ENCODE measurements at regions not wholly inside any gene's neighbourhood (a gene's known extent, or its start where the extent isn't known, plus 50 kb on each side); places are given as distances from the start of the nearest gene placed in this dataset.
"Not testable (repeated sequence)": the region's sequence is repeated elsewhere in the genome, so short reads cannot be mapped to it uniquely, and the experiment has no call there.

DNA sequence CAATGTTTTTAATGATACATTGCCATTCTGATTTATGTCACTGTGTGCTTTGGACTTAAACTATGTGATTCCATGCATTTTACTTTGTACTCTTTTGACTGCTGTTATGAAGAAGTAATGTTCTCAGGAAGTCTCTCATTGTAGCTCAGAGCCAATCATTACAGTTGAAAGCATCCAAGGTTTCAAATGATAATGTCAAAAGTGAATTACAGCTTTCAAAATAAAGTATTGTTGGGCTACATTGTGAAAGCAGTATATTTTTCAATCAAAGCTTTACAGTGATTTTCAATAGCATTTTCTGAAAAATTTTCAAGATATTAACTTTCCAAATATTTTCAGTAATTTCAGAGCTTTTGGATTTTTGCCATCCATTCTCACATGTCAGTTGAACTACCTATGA is 243.6 kb downstream of the ZIC4 start:
- TF ChIP-seq, protein P1, sequence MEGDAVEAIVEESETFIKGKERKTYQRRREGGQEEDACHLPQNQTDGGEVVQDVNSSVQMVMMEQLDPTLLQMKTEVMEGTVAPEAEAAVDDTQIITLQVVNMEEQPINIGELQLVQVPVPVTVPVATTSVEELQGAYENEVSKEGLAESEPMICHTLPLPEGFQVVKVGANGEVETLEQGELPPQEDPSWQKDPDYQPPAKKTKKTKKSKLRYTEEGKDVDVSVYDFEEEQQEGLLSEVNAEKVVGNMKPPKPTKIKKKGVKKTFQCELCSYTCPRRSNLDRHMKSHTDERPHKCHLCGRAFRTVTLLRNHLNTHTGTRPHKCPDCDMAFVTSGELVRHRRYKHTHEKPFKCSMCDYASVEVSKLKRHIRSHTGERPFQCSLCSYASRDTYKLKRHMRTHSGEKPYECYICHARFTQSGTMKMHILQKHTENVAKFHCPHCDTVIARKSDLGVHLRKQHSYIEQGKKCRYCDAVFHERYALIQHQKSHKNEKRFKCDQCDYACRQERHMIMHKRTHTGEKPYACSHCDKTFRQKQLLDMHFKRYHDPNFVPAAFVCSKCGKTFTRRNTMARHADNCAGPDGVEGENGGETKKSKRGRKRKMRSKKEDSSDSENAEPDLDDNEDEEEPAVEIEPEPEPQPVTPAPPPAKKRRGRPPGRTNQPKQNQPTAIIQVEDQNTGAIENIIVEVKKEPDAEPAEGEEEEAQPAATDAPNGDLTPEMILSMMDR (IDR thresholded peaks at IDR 0.05; ENCODE audit: insufficient read depth, low read depth, low read length, missing control alignments): no peak
- H3K4me3 ChIP-seq (ENCODE audit: low read depth, low read length): no peak overlapping the region
- no peak for DNase-seq (ENCODE audit: low read depth)

DNA sequence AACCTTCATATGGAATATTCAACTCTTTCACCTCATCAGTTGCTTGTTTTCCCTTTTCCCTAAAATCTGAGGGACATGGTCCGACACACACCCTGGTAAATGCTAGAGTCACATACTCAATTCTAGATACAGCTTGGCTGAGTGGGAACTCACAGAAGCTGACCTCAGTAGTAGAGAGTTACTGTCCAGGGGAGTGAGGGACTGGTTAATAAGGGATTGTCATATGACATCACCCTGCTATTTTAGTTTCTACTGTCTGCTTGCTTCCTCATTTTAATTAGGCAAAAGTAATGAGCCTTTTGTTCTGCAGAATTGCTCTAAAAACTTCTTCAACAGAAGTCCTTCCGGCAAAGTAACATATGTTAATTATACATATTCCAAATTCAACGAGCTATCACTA is 244.5 kb downstream of the ZIC4 start:
- DNase-seq (ENCODE audit: low read depth): no peak
- no peak overlapping the region for H3K4me3 ChIP-seq (ENCODE audit: low read depth, low read length)
- TF ChIP-seq, protein P1 (IDR thresholded peaks at IDR 0.05; ENCODE audit: insufficient read depth, low read depth, low read length, missing control alignments): no peak

DNA sequence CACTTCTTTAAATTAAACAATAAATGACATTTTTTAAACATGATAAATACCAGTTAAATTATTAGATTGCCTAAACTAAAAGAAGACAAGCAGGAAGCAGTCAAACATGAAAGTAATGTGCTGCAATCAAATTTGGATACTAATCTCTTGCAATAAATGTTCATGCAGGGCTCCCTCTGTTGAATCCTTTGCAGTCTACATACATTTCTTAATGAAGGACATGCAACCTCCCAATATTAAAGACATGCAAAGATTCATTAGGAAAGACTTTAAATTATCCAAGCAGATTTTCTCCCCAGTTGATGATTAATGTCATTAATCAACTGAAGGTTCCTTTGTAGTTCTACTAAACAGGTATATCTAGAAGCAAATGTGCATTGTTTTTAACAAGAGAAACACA is 245.4 kb downstream of the ZIC4 start:
- no peak for DNase-seq (ENCODE audit: low read depth)
- TF ChIP-seq, protein P1 (IDR thresholded peaks at IDR 0.05; ENCODE audit: insufficient read depth, low read depth, low read length, missing control alignments): no peak
- no peak overlapping the region for H3K4me3 ChIP-seq (ENCODE audit: low read depth, low read length)

DNA sequence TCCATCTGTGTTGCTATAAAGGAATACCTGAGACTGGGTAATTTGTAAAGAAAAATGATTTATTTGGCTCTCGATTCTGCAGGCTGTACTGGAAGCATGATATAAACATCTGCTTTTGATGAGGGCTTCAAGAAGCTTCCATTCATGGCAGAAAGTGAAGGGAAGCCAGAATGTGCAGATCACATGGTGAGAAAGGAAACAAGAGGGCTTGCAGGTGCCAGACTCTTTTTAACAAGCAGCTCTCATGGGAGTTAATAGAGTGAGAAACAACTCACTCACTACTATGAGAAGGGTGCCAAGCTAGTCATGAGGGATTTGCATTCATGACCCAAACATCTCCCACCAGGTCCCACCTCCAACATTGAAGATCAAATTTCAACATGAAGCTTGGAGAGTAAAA is 247.2 kb downstream of the ZIC4 start:
- no peak overlapping the region for H3K4me3 ChIP-seq (ENCODE audit: low read depth, low read length)
- DNase-seq (ENCODE audit: low read depth): no peak
- TF ChIP-seq, protein P1 (IDR thresholded peaks at IDR 0.05; ENCODE audit: insufficient read depth, low read depth, low read length, missing control alignments): no peak

DNA sequence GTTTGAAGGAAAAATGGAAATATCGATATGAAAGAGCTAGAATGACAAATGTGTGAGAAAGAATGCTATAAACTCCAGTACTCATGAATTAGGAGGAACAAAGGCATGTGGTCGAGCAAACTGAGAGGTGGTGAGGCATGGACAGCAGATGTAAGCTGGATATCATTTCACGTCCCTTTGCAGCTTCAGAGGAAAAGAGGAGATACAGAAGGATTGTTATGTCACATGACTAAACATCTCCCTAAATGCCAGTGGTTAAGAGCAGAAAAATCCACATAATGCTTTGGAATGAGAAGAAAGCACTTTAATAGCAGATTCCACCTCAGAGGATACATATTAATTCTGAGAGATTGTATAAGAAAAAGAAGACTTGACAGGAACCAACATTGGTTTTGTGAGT is 248.7 kb downstream of the ZIC4 start:
- DNase-seq (ENCODE audit: low read depth): no peak
- TF ChIP-seq, protein P1 (IDR thresholded peaks at IDR 0.05; ENCODE audit: insufficient read depth, low read depth, low read length, missing control alignments): no peak
- H3K4me3 ChIP-seq (ENCODE audit: low read depth, low read length): no peak overlapping the region

DNA sequence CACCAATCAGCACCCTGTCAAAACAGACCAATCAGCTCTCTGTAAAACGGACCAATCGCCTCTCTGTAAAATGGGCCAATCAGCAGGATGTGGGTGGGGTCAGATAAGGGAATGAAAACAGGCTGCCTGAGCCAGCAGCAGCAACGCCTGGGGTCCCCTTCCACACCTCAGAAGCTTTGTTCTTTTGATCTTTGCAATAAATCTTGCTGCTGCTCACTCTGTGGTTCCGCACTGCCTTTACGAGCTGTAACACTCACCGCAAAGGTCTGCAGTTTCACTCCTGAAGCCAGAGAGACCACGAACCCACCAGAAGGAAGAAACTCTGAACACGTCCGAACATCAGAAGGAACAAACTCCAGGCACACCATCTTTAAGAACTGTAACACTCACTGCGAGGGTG is 251.4 kb downstream of the ZIC4 start:
- not testable (repeated sequence) for H3K4me3 ChIP-seq (ENCODE audit: low read depth, low read length); DNase-seq (ENCODE audit: low read depth)

DNA sequence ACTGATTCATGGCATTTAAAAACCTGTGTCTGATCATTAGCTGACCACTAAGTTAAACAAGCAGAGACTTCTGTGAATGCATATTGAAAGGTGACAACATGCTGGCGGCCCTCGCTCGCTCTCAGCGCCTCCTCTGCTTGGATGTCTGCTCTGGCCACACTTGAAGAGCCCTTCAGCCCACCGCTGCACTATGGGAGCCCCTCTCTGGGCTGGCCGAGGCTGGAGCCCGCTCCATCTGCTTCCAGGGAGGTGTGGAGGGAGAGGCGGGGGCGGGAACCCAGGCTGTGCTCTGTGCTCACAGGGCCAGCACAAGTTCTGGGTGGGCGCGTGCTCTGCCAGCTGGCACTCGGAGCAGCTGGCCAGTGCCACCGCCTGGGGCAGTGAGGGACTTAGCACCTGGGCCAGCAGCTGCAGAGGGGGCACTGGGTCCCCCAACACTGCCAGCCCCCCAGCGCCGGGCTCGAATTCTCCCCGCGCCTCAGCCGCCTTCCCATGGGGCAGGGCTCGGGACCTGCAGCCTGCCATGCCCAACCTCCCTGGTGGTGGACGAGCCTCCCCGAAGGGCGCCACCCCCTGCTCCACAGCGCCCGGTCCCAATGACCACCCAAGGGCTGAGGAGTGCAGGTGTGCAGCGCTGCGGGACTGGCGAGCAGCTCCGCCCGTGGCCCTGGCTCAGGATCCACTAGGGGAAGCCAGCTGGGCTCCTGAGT is 252.4 kb downstream of the ZIC4 start:
- no peak for DNase-seq (ENCODE audit: low read depth)
- H3K4me3 ChIP-seq (ENCODE audit: low read depth, low read length): no peak overlapping the region
- TF ChIP-seq, protein P1 (IDR thresholded peaks at IDR 0.05; ENCODE audit: insufficient read depth, low read depth, low read length, missing control alignments): no peak

Data from GM12865 (cell line).